Heart right ventricle (tissue), 16 donors: ENCODE measurements at regions not wholly inside any gene's neighbourhood (a gene's known extent, or its start where the extent isn't known, plus 50 kb on each side); places are given as distances from the start of the nearest gene placed in this dataset.

Experiments used
- ATAC-seq, 8 donors: fragments of 200-7000 bp; cut with Tn5 transposase; one replicate each; pipeline ENCODE4 v1.9.1; 2020; ENCODE audit warnings: mild to moderate bottlenecking in 8 of 8, moderate library complexity in 8 of 8, moderate number of reproducible peaks in 1 of 8
- DNase-seq, 2 donors: peaks; one replicate each; pipeline ENCODE4 v3.0.0-alpha.2; 2020
- H3K27ac ChIP-seq, 10 donors: fragments of 200-600 bp; sonication (generic) in 2 of 10; one replicate each; pipeline versions ENCODE4 v1.5.0 to v1.8.0; 2020 to 2022; ENCODE audit warnings: mild to moderate bottlenecking in 3 of 10
- H3K27me3 ChIP-seq, 7 donors: fragments of 200-600 bp; one replicate each; pipeline ENCODE4 v1.8.0; 2021 to 2022; ENCODE audit warnings: mild to moderate bottlenecking in 2 of 7
- H3K36me3 ChIP-seq, 9 donors: fragments of 200-600 bp; sonication (generic) in 1 of 9; one replicate each; pipeline versions ENCODE4 v1.5.0 to v1.8.0; 2020 to 2022; ENCODE audit warnings: mild to moderate bottlenecking in 2 of 9
- H3K4me1 ChIP-seq, 9 donors: fragments of 200-600 bp; sonication (generic) in 1 of 9; one replicate each; pipeline versions ENCODE4 v1.5.0 to v1.8.0; 2020 to 2022; ENCODE audit warnings: mild to moderate bottlenecking in 4 of 9
- H3K4me3 ChIP-seq, 10 donors: fragments of 200-600 bp; sonication (generic) in 2 of 10; one replicate each; pipeline versions ENCODE4 v1.5.0 to v1.8.0; 2020 to 2022; ENCODE audit warnings: mild to moderate bottlenecking in 7 of 10, moderate library complexity in 2 of 10
- H3K9me3 ChIP-seq, 11 donors: fragments of 200-600 bp in 10 of 11; sonication (generic) in 2 of 11; one replicate each; pipeline versions ENCODE4 v1.5.0 to v1.8.0; 2013 to 2022; ENCODE audit warnings: mild to moderate bottlenecking in 2 of 11, control low read depth in 1 of 11, moderate library complexity in 1 of 11
- WGBS, 2 donors: extraction: QIAGEN DNeasy Blood & Tissue Kit; methylation state at CpG; one replicate each; pipeline ENCODE4 v1.1.7; 2013; ENCODE audit warnings: inconsistent platforms in 1 of 2; 5-methylcytosine and 5-hydroxymethylcytosine counted together
- intact Hi-C, 10 donors: fragments of 100-400 bp; cut with DNase I; formaldehyde crosslinking; loops; one replicate each; pipeline versions ENCODE4 v1.11.1 to v1.14.2; 2022
- TF ChIP-seq, protein P1 (sequence below), 9 donors: fragments of 200-600 bp; sonication (generic) in 2 of 9; IDR thresholded peaks; one replicate each; pipeline versions ENCODE4 v1.5.0 to v1.8.0; 2021 to 2022; ENCODE audit warnings: antibody characterized with exemption in 9 of 9, mild to moderate bottlenecking in 5 of 9, moderate library complexity in 1 of 9
- donor health status: Arrhythmogenic right ventricular cardiomyopathy.
- donor health status: ischemic (EF 13 %, LVEDD 7.1; RV severe dilation, severe dysfunction).
- donor health status: healthy with polysubstance abuse.
- donor health status: DM: no; HTN: yes; CAD: no.
- donor health status: DM: no; HTN: no; CAD: no.
- donor health status: ischemic (EF 25% LVEDD 6.9; RV normal size, moderate dysfunction).
- donor health status: ischemic (EF 25% LVEDD 5.7; RV mildly dilated, moderate dysfunction).
- donor health status: healthy.
- donor health status: DM: yes; HTN: yes; CAD: no.
- donor health status: Ischemic cardiomyopathy.
- donor health status: ischemic (EF 35%, LVEDD 5.7; RV mildly dilated, moderate dysfunction).
- donor health status: nonischemic (EF 11% LVEDD 7.7; RV severe dilation, severe dysfunction).
- donor health status: DM: yes; HTN: yes; CAD: no.
- donor health status: PGD.
- donor health status: ischemic (EF 29% LVEDD 5.4; RV normal size, mild dysfunction).
- donor health status: nonischemic (EF 23%, LVEDD 6.1; RV moderate dilation, normal function).

DNA sequence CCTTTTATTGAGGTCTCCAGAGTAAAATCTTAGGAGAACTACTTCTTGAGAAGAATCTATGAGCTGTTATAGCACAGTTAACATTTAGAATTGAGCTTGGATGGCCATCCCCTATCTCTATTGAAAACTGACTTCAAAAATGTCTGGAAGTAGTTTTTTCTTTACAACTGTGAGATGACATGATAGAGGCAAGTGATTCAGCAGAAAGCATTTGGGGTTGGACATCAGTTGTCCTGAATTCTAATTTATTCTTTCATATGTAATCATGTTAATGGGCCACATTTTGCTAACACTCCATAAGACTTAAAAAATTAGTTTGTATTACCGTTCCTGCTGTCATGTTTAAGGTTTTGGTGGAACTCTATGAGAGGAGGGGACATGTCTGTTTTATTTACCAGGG lies 237.0 kb upstream of the SLC14A2 start:
- no peak for ATAC-seq

DNA sequence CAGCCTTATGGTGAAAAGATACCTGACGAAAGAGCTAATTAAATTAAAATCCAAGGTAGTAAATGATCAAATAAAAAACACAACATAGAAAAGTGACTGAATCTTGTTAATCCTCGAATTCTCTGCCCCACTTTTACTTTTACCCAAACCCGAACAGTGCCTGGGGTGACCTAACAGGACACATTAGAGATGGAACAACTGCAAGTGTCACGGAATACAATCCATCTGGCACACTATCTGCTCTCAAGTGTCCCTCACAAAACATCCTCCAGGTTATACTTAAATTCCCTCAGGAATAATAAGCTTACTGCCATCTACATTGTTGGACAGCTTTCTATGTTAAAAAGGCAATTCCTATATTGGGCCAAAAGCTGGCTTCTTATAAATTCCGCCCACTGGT lies 236.3 kb upstream of the SLC14A2 start:
- ATAC-seq = no peak
- intact Hi-C loops = loop anchor here in 2 of 10 donors (10.0 kb wide), 2 partner anchors 474 to 1754 kb away; no protein-coding TSS in a partner anchor
- Histone ChIP-seq H3K27ac (no peak overlapping the region), H3K9me3 (no peaks in the 10 kb centered on the region), H3K36me3 (no peaks in the 10 kb centered on the region), H3K4me3 (no peak overlapping the region), H3K27me3 (peaks cover 0 to 27% (median 0%) of the 10 kb centered on the region in 7 donors), H3K4me1 (no peaks in the 10 kb centered on the region)
- TF ChIP-seq, protein P1, sequence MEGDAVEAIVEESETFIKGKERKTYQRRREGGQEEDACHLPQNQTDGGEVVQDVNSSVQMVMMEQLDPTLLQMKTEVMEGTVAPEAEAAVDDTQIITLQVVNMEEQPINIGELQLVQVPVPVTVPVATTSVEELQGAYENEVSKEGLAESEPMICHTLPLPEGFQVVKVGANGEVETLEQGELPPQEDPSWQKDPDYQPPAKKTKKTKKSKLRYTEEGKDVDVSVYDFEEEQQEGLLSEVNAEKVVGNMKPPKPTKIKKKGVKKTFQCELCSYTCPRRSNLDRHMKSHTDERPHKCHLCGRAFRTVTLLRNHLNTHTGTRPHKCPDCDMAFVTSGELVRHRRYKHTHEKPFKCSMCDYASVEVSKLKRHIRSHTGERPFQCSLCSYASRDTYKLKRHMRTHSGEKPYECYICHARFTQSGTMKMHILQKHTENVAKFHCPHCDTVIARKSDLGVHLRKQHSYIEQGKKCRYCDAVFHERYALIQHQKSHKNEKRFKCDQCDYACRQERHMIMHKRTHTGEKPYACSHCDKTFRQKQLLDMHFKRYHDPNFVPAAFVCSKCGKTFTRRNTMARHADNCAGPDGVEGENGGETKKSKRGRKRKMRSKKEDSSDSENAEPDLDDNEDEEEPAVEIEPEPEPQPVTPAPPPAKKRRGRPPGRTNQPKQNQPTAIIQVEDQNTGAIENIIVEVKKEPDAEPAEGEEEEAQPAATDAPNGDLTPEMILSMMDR (IDR thresholded peaks at IDR 0.05) = no peak
- DNase-seq = no peak
- WGBS, 2 donors = 84 to 88% methylated on average over 5 of the region's 5 CpGs

More for the DNA sequence above, 237.0 kb upstream of the SLC14A2 start:
- H3K27ac ChIP-seq = no peak overlapping the region
- peaks cover 0 to 33% (median 0%) of the 10 kb centered on the region in 7 donors for H3K27me3 ChIP-seq
- intact Hi-C loops = loop anchor here in 2 of 10 donors (10.0 kb wide), 2 partner anchors 474 to 1754 kb away; no protein-coding TSS in a partner anchor
- H3K4me3 ChIP-seq = no peak overlapping the region
- no peaks in the 10 kb centered on the region for H3K4me1 ChIP-seq
- no peaks in the 10 kb centered on the region for H3K9me3 ChIP-seq
- no peaks in the 10 kb centered on the region for H3K36me3 ChIP-seq
- DNase-seq = no peak
- TF ChIP-seq, protein P1 (IDR thresholded peaks at IDR 0.05) = no peak
- WGBS, 2 donors = 45 to 84% methylated on average over 1 of the region's 1 CpG

DNA sequence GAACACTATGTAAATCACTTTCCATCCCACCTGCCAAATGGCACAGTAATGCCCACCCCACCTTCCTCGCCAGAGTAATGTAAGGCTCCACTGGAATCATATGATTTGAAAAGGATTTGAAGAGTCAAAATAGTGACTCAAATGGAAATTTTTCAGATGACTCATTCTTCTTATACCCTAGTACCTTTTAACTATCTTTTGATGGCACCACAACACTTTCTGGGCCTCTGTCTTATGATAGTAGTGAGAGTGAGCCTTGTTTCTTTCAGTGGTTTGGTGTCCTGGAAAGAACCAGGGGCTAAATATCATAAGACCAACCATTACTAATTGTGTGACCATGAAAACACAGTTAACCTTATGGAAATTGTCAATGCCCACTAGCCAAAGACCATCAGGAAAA lies 235.4 kb upstream of the SLC14A2 start:
- Histone ChIP-seq H3K4me3 (no peak overlapping the region), H3K36me3 (no peaks in the 10 kb centered on the region), H3K27ac (no peak overlapping the region), H3K9me3 (no peaks in the 10 kb centered on the region), H3K27me3 (peaks cover 0 to 26% (median 3%) of the 10 kb centered on the region in 7 donors), H3K4me1 (peaks cover 0 to 2% (median 0%) of the 10 kb centered on the region in 9 donors)
- ATAC-seq (no peak), DNase-seq (no peak)
- TF ChIP-seq, protein P1 (IDR thresholded peaks at IDR 0.05) = no peak
- intact Hi-C loops = loop anchor here in 7 of 10 donors (5.0 to 10.0 kb wide), 10 partner anchors 103 to 1758 kb away; partner anchors contain the start of gene SETBP1 (in 2 of the 7)
- 89 to 92% methylated on average over 1 of the region's 1 CpG for WGBS, 2 donors

DNA sequence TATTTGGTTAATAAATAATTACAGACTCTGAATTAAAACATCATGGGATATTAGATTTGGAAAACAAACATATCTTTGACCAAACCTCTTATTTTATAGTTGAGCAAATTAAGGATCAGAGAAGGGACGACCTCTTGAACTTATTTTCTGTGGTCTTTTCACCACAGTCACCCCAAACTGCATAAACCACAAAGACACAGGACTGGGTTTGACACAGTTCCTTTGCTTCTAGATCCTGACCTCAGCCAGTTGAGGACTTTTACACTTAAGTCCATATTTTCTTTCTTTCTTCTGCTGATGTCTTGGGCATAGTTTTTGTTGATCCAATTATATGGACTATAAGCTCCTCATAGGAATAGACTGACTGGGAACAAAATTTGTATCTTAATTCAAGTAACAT lies 234.0 kb upstream of the SLC14A2 start:
- H3K4me3 ChIP-seq = no peak overlapping the region
- no peak for ATAC-seq
- H3K27ac ChIP-seq = no peak overlapping the region
- intact Hi-C loops = loop anchor here in 7 of 10 donors (5.0 to 10.0 kb wide), 9 partner anchors 104 to 1759 kb away; partner anchors contain the start of gene SETBP1 (in 2 of the 7)
- H3K9me3 ChIP-seq = no peaks in the 10 kb centered on the region
- peaks cover 0 to 2% (median 0%) of the 10 kb centered on the region in 9 donors for H3K4me1 ChIP-seq
- H3K27me3 ChIP-seq = peaks cover 0 to 26% (median 4%) of the 10 kb centered on the region in 7 donors
- WGBS, 2 donors = 78 to 85% methylated on average over 1 of the region's 1 CpG
- DNase-seq = no peak
- TF ChIP-seq, protein P1 (IDR thresholded peaks at IDR 0.05) = no peak
- H3K36me3 ChIP-seq = no peaks in the 10 kb centered on the region
